ENCODE measurements at regions not wholly inside any gene's neighbourhood (a gene's known extent, or its start where the extent isn't known, plus 50 kb on each side); places are given as distances from the start of the nearest gene placed in this dataset.

- no peak for TF ChIP-seq CTCF (IDR thresholded peaks at IDR 0.05; ENCODE audit: extremely low read depth in 1 of 2, insufficient read depth in 1 of 2, low read depth in 1 of 2, low read length in 2 of 2)
- no peak for TF ChIP-seq POLR2A (IDR thresholded peaks at IDR 0.05; ENCODE audit: low read depth, low read length)
- no peak for TF ChIP-seq MYC (IDR thresholded peaks at IDR 0.05; ENCODE audit: low read depth, low read length)
- no peak for TF ChIP-seq POLR2AphosphoS5 (IDR thresholded peaks at IDR 0.05; ENCODE audit: insufficient read depth, low read depth, low read length)
- no peak for TF ChIP-seq EZH2 (IDR thresholded peaks at IDR 0.05; ENCODE audit: borderline replicate concordance, low read depth, low read length, severe bottlenecking)
- no peak for TF ChIP-seq MAX (IDR thresholded peaks at IDR 0.05; ENCODE audit: insufficient read depth, insufficient read length)
- TF ChIP-seq FOS (IDR thresholded peaks at IDR 0.05; ENCODE audit: borderline replicate concordance, insufficient read depth, low read length), result no peak
- TF ChIP-seq JUN (IDR thresholded peaks at IDR 0.05; ENCODE audit: borderline replicate concordance, insufficient read depth, insufficient read length, low read depth), result no peak
These were observed 88.4 kb upstream of the SPIN4 start for GRCh38 chrX:63439580-63439979.

Data from endothelial cell of umbilical vein (primary cell).